ENCODE measurements at regions not wholly inside any gene's neighbourhood (a gene's known extent, or its start where the extent isn't known, plus 50 kb on each side); places are given as distances from the start of the nearest gene placed in this dataset.

GRCh38 chr5:5954275-5954598 lies 424.1 kb downstream of the MED10 start:
- Histone ChIP-seq H3K27ac (no peak overlapping the region), H3K27me3 (no peaks in the 10 kb centered on the region)

GRCh38 chr5:5953584-5954274 lies 424.6 kb downstream of the MED10 start:
- Histone ChIP-seq H3K27ac (no peak overlapping the region), H3K4me1 (no peaks in the 10 kb centered on the region), H3K36me3 (no peaks in the 10 kb centered on the region), H3K27me3 (no peaks in the 10 kb centered on the region), H3K4me2 (no peak overlapping the region), H3K4me3 (no peak overlapping the region), H4K20me1 (no peaks in the 10 kb centered on the region), H3K9ac (no peak overlapping the region), H3K9me3 (replicated peaks in 1 of 11) (peaks cover 18 to 26% (median 22%) of the 10 kb centered on the region in 11 experiments)
- no peak for TF ChIP-seq Cebpa-rat (IDR thresholded peaks at IDR 0.05)

More at GRCh38 chr5:5954275-5954598, 424.1 kb downstream of the MED10 start:
- H3K4me3 ChIP-seq: no peak overlapping the region
- H3K9ac ChIP-seq: no peak overlapping the region
- no peaks in the 10 kb centered on the region for H4K20me1 ChIP-seq
- no peaks in the 10 kb centered on the region for H3K36me3 ChIP-seq
- H3K4me1 ChIP-seq: no peaks in the 10 kb centered on the region
- H3K9me3 ChIP-seq (replicated peaks in 1 of 11): peaks cover 18 to 26% (median 22%) of the 10 kb centered on the region in 11 experiments
- TF ChIP-seq Cebpa-rat (IDR thresholded peaks at IDR 0.05): no peak
- H3K4me2 ChIP-seq: no peak overlapping the region

- TF ChIP-seq Cebpa-rat (IDR thresholded peaks at IDR 0.05): no peak
- Histone ChIP-seq H4K20me1 (no peaks in the 10 kb centered on the region), H3K27ac (no peak overlapping the region), H3K4me3 (no peak overlapping the region), H3K9me3 (replicated peaks in 1 of 11) (peaks cover 7 to 10% (median 9%) of the 10 kb centered on the region in 11 experiments), H3K4me1 (no peaks in the 10 kb centered on the region), H3K36me3 (no peaks in the 10 kb centered on the region), H3K4me2 (no peak overlapping the region), H3K27me3 (no peaks in the 10 kb centered on the region), H3K9ac (no peak overlapping the region)
Measured at GRCh38 chr5:5951953-5952352, 426.4 kb downstream of the MED10 start.

- Histone ChIP-seq H3K9me3 (replicated peaks in 1 of 11) (no peaks in the 10 kb centered on the region), H3K9ac (no peak overlapping the region), H3K27me3 (no peaks in the 10 kb centered on the region), H3K36me3 (no peaks in the 10 kb centered on the region), H3K4me3 (no peak overlapping the region), H3K27ac (no peak overlapping the region), H3K4me1 (no peaks in the 10 kb centered on the region), H4K20me1 (no peaks in the 10 kb centered on the region), H3K4me2 (no peak overlapping the region)
- TF ChIP-seq Cebpa-rat (IDR thresholded peaks at IDR 0.05): no peak
Measured at GRCh38 chr5:5950658-5951057, 427.7 kb downstream of the MED10 start.

GRCh38 chr5:5941486-5941885 lies 436.9 kb downstream of the MED10 start:
- H3K4me1 ChIP-seq: peaks cover 0 to 12% (median 2%) of the 10 kb centered on the region in 10 experiments; a peak in 7 of 20 replicates
- H3K4me2 ChIP-seq: no peak overlapping the region
- no peaks in the 10 kb centered on the region for H4K20me1 ChIP-seq
- H3K27me3 ChIP-seq: no peaks in the 10 kb centered on the region
- no peak overlapping the region for H3K27ac ChIP-seq
- H3K36me3 ChIP-seq: no peaks in the 10 kb centered on the region
- H3K4me3 ChIP-seq: no peak overlapping the region
- no peak for TF ChIP-seq Cebpa-rat (IDR thresholded peaks at IDR 0.05)
- no peaks in the 10 kb centered on the region for H3K9me3 ChIP-seq (replicated peaks in 1 of 11)
- H3K9ac ChIP-seq: no peak overlapping the region

GRCh38 chr5:5939759-5940370 lies 438.5 kb downstream of the MED10 start:
- Histone ChIP-seq H3K36me3 (no peaks in the 10 kb centered on the region), H3K4me3 (no peak overlapping the region), H3K27ac (no peak overlapping the region), H3K4me2 (peak overlapping the region in 6 of 11 experiments; percentile 8 to 36 (median 20); a peak in 5 of 22 replicates), H4K20me1 (no peaks in the 10 kb centered on the region), H3K4me1 (peaks cover 0 to 12% (median 2%) of the 10 kb centered on the region in 10 experiments; a peak in 7 of 20 replicates), H3K9me3 (replicated peaks in 1 of 11) (no peaks in the 10 kb centered on the region), H3K27me3 (no peaks in the 10 kb centered on the region), H3K9ac (no peak overlapping the region)
- TF ChIP-seq Cebpa-rat (IDR thresholded peaks at IDR 0.05): no peak

- Histone ChIP-seq H3K27me3 (no peaks in the 10 kb centered on the region), H3K27ac (no peak overlapping the region), H3K9me3 (replicated peaks in 1 of 11) (no peaks in the 10 kb centered on the region), H4K20me1 (no peaks in the 10 kb centered on the region), H3K4me1 (peaks cover 0 to 5% (median 0%) of the 10 kb centered on the region in 10 experiments; a peak in 1 of 20 replicates), H3K9ac (no peak overlapping the region), H3K4me3 (no peak overlapping the region), H3K4me2 (no peak overlapping the region), H3K36me3 (no peaks in the 10 kb centered on the region)
- TF ChIP-seq Cebpa-rat (IDR thresholded peaks at IDR 0.05): no peak
Measured at GRCh38 chr5:5933651-5934050, 444.7 kb downstream of the MED10 start.

GRCh38 chr5:5932824-5933223 lies 445.5 kb downstream of the MED10 start:
- Histone ChIP-seq H3K9me3 (replicated peaks in 1 of 11) (no peaks in the 10 kb centered on the region), H3K4me2 (no peak overlapping the region)

GRCh38 chr5:5930561-5930960 lies 447.8 kb downstream of the MED10 start:
- TF ChIP-seq Cebpa-rat (IDR thresholded peaks at IDR 0.05): no peak

More at GRCh38 chr5:5932824-5933223, 445.5 kb downstream of the MED10 start:
- Histone ChIP-seq H3K36me3 (no peaks in the 10 kb centered on the region), H3K27me3 (no peaks in the 10 kb centered on the region), H3K4me3 (no peak overlapping the region), H3K9ac (no peak overlapping the region), H3K27ac (no peak overlapping the region), H4K20me1 (no peaks in the 10 kb centered on the region), H3K4me1 (peaks cover 0 to 5% (median 0%) of the 10 kb centered on the region in 10 experiments; a peak in 1 of 20 replicates)
- TF ChIP-seq Cebpa-rat (IDR thresholded peaks at IDR 0.05): no peak

More at GRCh38 chr5:5930561-5930960, 447.8 kb downstream of the MED10 start:
- Histone ChIP-seq H3K27ac (no peak overlapping the region), H3K9ac (no peak overlapping the region), H3K36me3 (no peaks in the 10 kb centered on the region), H3K27me3 (no peaks in the 10 kb centered on the region), H3K4me1 (peaks cover 0 to 5% (median 0%) of the 10 kb centered on the region in 10 experiments; a peak in 1 of 20 replicates), H3K4me3 (no peak overlapping the region), H3K4me2 (no peak overlapping the region), H3K9me3 (replicated peaks in 1 of 11) (no peaks in the 10 kb centered on the region), H4K20me1 (no peaks in the 10 kb centered on the region)

Data from BLaER1 treated with 17β-estradiol and CSF1 and Interleukin-3, amounts not matched to agents 10 nM and 100 nM (cell line).